Bronchial epithelial cell (primary cell): ENCODE measurements at regions not wholly inside any gene's neighbourhood (a gene's known extent, or its start where the extent isn't known, plus 50 kb on each side); places are given as distances from the start of the nearest gene placed in this dataset.
"Not testable (repeated sequence)": the region's sequence is repeated elsewhere in the genome, so short reads cannot be mapped to it uniquely, and the experiment has no call there.

Source experiments
- DNase-seq: peaks from one replicate; pipeline ENCODE4 v3.0.0-alpha.2; 2010; ENCODE audit warnings: low read depth
- FAIRE-seq: peaks from 2 replicates; lab custom pipeline; 2011; peaks lifted over from hg19 to GRCh38; lab: Jason Lieb, UNC
- H3K27me3 ChIP-seq: 2 replicates; pipeline ENCODE4 v1.5.1; 2011; ENCODE audit warnings: low read length; ENCODE audit not compliant: control insufficient read depth, insufficient read depth
- H3K36me3 ChIP-seq: 2 replicates; pipeline ENCODE4 v1.5.1; 2011; ENCODE audit warnings: low read length; ENCODE audit not compliant: control insufficient read depth, insufficient read depth
- H3K4me3 ChIP-seq: 2 replicates; pipeline ENCODE4 v1.5.1; 2011; ENCODE audit warnings: mild to moderate bottlenecking, low read depth, low read length, control low read depth
- CTCF ChIP-seq: IDR thresholded peaks from 2 replicates; pipeline ENCODE4 v1.5.1; 2011; ENCODE audit warnings: mild to moderate bottlenecking, moderate library complexity, low read length, control low read depth, inconsistent platforms; ENCODE audit not compliant: insufficient read depth, severe bottlenecking

DNA sequence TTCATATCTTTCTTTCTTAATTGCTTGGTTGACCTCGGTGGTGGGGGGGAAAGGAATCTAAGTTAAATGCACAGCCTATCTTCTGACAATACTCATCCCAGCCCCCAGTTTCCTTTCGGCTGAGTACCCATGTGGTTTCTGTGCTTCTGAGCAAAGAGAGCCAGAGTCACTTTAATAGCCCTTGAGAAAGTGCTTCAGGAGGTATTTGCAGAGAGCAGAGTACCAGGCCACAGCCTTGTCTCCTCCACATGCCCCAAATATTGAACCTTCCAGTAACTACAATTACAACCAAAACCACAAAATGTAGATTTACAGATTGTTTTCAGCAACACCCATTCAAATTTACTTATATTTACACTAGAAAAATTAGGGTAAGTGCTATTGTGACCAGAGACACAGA lies 647.4 kb downstream of the NR2F2 start:
- Histone ChIP-seq H3K27me3 (no peaks in the 10 kb centered on the region), H3K36me3 (no peaks in the 10 kb centered on the region), H3K4me3 (no peak overlapping the region)
- FAIRE-seq, result no peak
- TF ChIP-seq CTCF, result no peak
- DNase-seq, result no peak

DNA sequence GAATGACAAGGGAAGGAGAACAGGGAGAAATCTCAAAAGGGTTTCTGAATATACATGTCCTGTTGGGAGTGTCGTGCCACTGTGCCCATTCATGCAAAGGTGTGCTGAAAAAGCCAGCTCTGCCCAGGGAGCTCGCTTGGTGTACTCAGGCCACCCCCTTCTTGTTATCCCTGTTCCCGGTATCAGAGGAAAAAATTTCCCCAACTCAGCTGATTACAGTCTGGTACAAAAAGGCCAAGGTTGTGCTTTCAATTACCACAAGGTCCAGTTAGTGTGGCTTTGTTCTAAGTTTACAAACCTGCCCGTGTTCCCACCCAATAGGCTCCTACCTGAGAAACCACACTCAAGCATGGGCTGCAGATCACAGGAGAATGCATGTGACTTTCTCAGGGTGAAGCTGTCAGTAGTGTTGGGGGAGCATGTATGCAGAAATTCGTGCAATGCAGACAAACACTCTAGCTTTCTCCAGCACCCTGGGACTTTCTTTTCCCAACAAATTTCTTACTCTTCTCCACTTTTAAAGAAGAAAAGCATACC lies 648.5 kb downstream of the NR2F2 start:
- Histone ChIP-seq H3K27me3 (no peaks in the 10 kb centered on the region), H3K4me3 (no peak overlapping the region), H3K36me3 (no peaks in the 10 kb centered on the region)
- FAIRE-seq (no peak), DNase-seq (no peak)
- no peak for TF ChIP-seq CTCF

- not testable (repeated sequence) for H3K36me3 ChIP-seq, DNase-seq, FAIRE-seq, H3K4me3 ChIP-seq, H3K27me3 ChIP-seq
Observed at GRCh38 chr15:96984121-96984671, 653.7 kb downstream of the NR2F2 start.

GRCh38 chr15:96992817-96993216 lies 662.3 kb downstream of the NR2F2 start:
- FAIRE-seq (no peak), DNase-seq (no peak)
- Histone ChIP-seq H3K36me3 (no peaks in the 10 kb centered on the region), H3K4me3 (no peak overlapping the region), H3K27me3 (no peaks in the 10 kb centered on the region)
- no peak for TF ChIP-seq CTCF

DNA sequence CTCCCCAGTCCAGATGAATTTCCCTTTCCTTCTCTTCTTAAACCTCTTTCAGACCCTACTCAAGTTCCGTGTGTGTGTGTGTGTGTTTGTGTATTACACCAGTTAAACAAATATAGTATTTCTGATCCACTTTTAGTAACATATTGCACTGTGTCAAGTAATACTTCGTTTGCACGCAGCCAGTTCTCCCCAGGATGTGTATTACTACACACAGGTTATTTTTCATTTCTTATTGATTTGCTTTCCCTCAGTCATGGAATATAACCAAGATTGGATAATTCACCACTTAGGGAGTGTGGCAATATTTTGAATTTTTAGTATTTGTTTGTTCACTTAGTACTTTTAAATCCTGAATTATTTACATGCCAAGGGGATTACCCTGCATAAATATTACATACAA lies 667.0 kb downstream of the NR2F2 start:
- no peaks in the 10 kb centered on the region for H3K27me3 ChIP-seq
- FAIRE-seq, result no peak
- no peaks in the 10 kb centered on the region for H3K36me3 ChIP-seq
- no peak overlapping the region for H3K4me3 ChIP-seq
- DNase-seq, result no peak
- TF ChIP-seq CTCF, result no peak

GRCh38 chr15:97009031-97009431 lies 678.5 kb downstream of the NR2F2 start:
- H3K27me3 ChIP-seq, result no peaks in the 10 kb centered on the region
- no peak overlapping the region for H3K4me3 ChIP-seq
- TF ChIP-seq CTCF, result no peak
- DNase-seq, result peak; percentile 1
- FAIRE-seq, result no peak
- no peaks in the 10 kb centered on the region for H3K36me3 ChIP-seq
